ENCODE measurements at regions not wholly inside any gene's neighbourhood (a gene's known extent, or its start where the extent isn't known, plus 50 kb on each side); places are given as distances from the start of the nearest gene placed in this dataset.
"Not testable (repeated sequence)": the region's sequence is repeated elsewhere in the genome, so short reads cannot be mapped to it uniquely, and the experiment has no call there.

DNA sequence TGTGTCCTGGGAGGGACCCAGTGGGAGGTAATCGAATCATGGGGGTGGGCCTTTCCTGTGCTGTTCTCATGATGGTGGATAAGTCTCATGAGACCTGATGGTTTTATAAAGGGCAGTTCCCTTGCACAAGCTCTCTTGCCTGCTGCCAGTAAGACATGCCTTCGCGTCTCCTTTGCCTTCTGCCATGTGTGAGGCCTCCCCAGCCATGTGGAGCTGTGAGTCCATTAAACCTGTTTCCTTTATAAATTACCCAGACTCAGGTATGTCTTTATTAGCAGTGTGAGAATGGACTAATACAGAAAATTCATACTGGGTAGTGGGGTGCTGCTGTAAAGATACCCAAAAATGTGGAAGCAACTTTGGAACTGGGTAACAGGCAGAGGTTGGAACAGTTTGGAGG is 300.0 kb upstream of the ZFP42 start:
- not testable (repeated sequence) for ATAC-seq

DNA sequence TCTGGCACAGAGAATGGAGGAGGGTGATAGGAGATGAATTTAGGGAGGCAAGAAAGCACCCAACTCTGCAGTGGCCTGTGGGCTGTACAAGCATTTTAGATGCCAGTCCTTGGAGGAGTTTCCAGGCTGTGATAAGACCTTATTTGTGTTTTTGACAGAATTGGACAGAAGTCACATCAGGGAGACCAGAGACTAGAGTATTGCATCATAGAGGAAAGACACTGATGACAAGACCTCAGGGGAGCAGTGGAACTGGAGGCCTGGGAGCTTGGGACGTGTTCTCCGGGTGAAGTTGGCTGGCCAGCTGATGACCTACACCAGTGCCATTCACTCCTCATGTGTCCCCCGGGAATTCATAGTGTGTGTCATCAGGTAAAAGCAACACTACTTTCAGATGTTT is 284.0 kb upstream of the ZFP42 start:
- ATAC-seq, result no peak

DNA sequence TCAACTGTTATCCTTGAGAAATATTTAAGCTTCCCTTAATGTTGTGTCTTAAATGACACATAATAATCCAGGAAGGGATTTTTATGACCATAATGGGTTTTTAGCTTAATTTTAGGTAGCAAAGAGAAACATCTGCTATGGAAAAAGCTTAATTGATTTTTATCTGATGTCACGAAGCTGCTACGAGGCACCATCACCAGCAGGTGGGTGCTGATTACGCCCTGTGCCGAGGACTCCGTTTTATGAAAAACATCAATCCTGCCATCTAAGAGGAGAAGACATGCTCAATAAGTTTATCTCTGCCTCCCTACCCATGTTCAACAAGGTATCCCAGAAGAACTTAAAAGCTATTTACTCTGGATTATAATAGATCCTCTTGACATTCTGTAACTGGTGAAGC is 280.6 kb upstream of the ZFP42 start:
- no peak for ATAC-seq

DNA sequence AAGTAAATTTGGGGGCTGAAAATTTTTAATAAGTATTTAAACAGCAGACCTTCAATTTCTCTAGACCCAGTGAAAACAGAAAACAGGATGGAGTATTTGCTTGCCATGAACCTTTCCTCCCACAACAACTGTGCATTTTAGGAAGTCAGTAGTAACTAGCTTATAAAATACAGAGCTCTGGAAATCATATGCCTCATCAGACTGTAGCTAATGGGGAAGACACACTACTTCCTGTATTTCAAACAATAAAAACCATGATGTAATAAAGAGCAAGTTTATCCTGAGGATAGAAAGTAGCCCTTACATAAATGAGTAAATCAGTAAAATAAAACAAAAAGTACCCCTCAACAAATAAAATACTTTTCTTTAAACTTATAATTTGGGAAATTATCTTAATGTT is 280.1 kb upstream of the ZFP42 start:
- no peak for ATAC-seq

DNA sequence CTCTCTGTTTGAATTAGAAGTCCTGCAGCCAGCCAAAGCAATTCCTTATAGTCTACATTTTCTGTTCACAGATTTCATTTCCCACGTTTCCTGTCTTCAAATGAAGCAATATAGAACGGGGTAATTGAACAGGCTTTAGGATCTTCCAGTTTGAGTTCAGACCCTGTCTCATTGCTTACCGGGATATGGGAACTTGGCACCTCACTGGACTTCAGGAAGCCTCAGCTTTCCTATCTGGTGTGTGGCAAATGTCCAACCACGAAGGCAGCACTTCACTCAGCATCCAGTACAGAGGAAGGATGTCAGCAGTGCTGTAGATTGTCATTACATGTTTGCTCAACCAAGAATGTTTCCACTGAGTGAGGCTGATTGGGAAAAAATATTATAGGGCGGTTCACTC is 271.1 kb upstream of the ZFP42 start:
- ATAC-seq, result no peak

DNA sequence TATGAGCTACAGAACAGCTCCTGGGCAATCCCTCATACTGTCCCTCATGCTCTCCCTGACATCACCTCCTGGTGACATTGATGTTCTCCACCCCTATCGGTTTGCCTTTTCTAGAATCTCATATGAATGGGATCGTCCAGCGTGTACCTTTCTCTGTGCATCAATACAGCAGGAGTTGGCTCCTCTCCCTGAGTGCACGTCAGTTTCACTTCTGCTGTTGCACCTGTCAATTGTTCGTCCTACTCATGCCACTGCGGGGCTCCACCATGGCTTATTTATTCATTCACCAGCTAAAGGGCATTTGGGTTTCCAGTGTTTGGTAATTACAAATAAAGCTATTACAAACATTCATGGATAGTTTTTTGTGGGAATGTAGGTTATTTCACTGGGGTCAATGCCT is 269.1 kb upstream of the ZFP42 start:
- ATAC-seq, result no peak

DNA sequence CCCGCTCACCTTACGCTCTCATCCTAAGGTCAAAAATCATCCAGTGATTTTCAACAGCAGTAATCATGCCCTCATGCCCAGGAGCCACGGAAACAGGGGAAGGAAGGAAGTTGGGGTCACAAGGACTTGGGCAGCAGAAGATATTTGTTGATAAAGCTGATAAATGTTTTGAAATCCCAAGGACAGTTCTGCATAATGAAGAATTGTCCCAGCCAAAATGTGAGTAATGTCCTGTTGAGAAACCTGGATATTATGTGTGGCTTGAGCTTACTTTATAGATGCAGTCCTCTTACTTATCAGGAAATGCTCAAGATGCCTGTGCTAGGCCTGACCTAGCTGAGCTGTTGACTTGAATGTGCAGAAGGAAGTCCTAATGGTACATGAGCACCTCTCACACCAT is 263.0 kb upstream of the ZFP42 start:
- ATAC-seq, result no peak

DNA sequence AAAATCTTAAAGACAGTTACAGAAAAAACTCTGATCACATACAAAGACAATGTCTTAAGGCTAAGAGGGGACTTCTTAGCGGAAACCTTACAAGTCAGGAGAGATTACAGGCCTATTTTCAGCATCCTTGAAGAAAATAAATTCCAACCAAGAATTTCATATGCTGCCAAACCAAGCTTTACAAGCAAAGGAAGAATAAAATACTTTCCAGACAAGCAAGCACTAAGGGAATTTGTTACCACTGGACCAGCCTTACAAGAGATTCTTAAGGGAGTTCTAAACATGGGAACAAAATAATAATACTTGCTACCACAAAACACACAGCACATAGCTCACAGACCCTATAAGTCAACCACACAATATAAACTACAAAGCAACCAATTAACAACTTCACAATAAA is 255.8 kb upstream of the ZFP42 start:
- ATAC-seq, result no peak

DNA sequence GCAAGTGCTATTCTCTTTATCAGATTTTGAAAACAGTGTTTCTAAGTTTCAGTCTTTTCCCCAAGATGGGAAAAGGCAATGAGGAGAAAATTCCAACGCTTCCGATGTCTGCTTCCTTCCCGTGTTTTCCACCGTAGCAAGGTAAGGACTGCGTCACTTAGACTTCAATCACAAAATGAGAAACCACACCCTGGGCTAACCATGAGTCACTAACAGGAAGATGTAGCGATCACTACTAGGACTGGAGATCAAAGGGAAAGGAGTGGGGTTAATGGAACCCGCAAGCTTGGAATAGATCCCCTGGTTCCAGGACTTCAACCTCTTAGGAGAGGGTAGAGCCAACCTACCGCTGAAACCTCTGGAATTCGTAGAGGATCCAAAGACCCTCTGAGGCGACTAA is 250.7 kb upstream of the ZFP42 start:
- ATAC-seq, result no peak

DNA sequence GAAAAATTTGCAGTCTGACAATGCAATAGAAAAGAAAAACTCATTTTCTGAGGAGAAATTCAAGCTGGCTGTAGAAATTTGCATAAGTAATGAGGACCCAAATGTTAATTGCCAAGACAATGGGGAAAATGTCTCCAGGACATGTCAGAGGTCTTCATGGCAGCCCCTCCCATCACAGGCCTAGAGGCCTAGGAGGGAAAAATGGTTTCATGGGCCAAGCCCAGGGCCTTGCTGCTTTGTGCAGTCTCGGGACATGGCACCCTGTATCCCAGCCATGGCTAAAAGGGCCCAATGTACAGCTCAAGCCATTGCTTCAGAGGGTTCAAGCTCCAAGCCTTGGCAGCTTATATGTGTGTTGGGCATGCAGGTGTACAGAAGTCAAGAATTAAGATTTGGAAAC is 244.9 kb upstream of the ZFP42 start:
- not testable (repeated sequence) for ATAC-seq

DNA sequence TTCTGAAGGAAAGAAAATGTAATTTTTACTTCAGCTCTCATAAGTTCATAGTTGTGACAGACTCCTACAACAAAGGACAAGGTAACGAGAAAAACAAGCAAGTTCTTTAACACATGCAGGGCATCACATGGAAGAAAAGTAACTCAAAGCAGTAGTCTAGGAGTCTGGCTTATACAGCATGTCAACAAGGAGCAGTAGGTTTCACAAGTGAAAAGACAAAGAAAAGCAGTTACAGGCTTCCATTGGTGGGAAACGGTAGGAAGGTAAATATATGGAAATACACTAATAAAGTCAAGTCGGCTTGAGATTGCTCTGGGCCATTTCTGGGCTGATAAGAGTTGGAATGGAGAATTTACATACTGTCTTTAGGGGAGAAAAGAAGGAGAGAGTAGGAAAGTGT is 228.4 kb upstream of the ZFP42 start:
- ATAC-seq, result no peak

DNA sequence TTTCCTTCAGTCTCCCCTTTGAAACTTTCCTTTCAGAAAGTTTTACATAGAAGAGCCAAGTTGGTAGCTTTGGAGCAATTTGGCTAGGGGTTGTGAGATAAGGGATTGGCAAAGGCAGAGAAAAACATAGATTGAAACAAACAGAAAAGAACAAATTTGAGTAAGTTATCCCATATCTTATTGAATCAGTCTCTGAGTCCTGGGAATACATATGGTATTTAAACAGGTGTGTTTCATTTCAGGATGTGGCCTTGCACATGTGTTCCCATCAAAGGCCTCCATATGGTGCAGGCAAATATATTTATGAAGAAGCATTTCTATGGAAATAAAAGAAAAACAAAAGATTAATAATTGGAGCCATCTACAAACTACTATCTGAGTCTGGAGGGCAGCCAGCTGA is 227.9 kb upstream of the ZFP42 start:
- ATAC-seq, result no peak

DNA sequence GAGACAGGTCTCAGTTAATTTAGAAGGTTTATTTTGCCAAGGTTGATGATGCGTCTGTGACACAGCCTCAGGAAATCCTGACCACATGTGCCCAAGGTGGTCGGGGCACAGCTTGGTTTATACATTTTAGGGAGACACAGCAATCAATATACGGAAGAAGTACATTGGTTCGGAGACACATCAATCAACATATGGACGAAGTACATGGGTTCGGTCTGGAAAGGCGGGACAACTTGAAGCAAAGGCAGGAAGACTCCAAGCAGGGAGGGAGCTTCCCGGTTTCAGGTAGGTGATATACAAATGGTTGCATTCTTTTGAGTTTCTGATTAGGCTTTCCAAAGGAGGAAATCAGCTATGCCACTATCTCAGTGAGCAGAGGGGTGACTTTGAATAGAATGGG is 225.2 kb upstream of the ZFP42 start:
- ATAC-seq, result no peak

DNA sequence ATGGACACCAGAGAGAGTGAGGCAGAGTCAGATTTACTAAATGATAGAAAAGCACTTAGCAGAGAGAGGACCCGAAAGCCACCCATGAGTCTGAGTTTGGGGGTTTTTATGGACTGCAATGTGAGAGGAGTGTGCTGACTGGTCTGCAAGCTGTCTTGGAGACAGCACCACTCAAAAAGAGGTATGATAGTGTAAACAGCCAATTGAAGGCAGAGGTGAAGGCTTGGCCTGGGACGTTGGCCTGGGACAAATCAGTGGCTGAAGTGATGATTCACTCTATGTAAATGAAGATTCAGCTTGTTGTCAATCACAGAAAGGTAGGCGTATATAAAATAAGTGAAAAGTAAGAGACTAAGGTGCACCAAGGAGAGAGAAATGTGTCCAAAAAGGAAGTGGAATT is 217.6 kb upstream of the ZFP42 start:
- no peak for ATAC-seq

DNA sequence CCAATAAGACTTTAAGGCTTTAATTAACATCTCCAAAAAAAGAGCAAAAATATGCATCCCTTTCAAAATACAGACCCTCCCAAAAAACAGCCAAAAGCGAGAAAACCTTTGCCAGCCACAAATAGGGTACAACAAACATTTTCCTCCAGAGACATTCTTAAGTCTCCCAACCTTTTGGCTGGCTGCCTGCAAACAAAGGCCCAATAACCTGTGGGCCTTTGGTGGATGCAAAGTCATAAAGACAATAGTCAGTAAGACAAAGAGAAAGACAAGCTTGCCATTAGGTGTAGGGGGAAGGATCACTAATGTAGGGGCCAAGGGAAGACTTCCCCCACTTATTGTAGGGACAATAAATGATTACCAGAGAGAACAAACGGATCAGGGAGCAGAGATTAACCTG is 215.5 kb upstream of the ZFP42 start:
- ATAC-seq, result no peak

DNA sequence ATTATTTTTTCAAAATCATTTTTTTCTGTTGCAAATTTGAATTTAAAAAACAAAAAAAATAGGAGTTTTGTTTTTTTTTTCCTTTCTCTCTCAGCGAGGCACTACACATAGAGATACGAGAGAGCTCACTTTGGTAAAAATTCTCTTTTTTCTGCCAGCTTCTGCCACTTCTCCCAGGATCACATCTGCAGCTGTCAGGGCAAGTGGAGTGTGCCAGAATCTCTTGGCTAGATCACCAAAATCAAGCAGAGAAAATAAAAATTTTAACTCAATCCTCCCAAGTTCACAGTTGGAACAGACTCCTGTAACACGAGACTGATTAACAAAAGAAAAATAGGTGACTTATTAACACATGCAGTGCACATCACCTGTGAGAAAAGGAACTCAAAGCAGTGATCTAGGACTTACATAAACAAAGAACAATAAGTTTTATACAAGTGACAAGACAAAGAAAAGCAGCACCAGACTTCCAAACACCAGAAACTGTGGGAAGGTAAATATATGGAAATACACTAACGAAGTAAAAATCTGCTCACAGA is 213.2 kb upstream of the ZFP42 start:
- ATAC-seq, result no peak

DNA sequence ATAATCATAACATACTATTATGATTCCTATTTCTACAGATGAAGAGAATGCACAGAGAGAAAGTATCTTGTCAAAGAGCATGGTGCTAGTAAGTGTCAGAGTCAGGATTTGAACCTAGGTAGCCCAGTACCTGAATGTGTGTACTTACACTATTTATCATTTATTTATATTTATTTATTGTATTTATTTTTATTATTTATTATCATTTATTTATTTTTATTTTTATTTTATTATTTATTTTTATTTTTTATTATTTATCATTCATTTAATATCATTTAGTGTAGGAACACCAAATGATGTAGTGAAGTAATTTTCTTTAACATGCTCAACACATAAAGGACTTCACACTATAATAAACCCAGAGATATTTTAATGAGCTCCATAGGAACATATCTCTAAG is 209.4 kb upstream of the ZFP42 start:
- ATAC-seq, result no peak

DNA sequence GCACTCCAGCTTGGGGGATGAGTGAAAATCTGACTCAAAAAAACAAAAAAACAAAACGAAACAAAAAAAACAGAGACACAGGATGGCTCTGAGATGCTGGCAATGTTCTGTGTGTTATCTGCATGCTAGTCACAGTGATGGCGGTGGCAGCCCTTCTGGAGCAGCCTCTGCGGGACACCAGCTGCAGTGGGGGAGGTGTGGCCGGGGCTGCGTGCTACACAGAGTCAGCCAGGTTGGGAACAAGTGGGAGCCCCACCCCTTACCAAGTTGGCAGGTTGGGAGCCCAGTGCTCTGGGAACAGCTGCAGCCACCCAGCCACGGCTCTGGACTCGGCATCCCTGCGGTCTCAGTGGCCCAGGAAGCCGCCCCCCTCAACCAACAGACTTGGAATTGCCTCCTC is 206.5 kb upstream of the ZFP42 start:
- ATAC-seq, result no peak

DNA sequence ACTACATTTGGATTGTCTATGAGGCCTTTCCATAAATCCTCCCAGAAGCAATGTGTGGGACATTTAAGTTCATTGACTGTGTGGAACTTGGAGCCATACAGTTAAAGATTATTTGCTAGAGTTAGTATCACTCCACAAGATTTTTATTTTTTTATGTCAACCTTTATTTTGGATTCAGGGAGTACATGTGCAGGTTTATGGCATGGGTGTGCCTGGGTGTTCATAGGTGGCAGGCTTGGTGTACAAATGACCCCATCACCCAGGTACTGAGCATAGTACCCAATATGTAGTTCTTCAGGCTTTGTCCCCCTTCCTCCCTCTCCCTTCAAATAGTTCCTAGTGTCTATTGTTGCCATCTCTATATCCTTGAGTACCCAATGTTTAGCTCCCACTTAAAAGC is 199.8 kb upstream of the ZFP42 start:
- ATAC-seq, result no peak

DNA sequence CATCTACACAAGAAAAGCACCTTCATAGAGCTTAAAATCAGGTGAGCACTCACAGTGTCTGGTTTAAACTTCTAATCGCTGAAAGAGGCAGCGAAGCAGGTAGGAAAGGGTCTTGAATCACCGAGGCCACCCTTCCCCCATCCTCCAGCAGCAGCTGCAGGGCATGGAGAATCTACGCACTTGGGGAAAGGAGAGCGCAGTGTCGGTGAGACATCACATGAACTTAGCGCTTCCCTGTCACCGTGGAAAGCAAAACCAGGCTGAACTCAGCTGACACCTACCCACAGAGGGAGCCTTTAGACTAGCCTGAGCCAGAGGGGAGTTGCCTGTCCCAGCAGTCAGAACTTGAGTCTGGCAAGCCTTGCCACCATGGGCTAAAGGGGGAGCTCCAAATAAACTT is 197.2 kb upstream of the ZFP42 start:
- no peak for ATAC-seq

DNA sequence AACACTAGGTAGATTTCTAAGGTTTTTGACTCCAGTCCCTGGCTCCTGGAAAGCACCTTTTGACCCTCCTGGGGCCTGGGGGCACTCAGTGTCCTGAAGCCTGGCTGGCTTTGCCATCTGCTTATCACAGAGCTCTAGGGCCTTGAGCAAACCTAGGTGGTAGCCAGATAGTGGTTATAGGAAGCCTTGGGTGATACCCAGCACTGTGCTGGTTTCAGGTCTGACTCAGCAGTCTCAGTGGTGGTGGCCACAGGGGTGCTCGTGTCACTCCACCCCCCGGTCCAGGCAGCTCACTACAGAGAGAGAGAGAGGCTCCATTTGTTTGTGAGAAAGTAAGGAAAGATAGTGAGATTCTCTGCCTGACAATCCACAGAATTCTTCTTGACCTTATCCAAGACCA is 195.8 kb upstream of the ZFP42 start:
- ATAC-seq, result no peak

DNA sequence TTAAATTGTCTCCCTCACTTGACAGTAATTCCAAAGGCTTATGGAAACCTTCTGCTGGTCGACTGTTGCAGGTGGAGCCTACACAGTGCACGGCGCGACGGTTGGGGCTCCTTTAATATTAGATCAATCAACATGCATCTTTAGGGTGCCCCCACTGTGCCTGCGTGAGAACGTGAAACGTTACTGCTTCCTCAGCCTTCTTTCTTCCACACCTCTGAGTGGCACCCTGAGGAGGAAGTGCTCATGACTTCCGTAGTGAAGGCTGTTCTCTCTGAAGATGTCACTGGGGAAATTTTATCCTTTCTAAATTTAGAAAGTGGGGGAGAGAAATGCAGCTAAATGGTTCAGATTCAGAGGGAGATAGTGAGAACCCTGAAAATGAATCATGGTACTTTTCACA is 184.0 kb upstream of the ZFP42 start:
- ATAC-seq, result no peak

DNA sequence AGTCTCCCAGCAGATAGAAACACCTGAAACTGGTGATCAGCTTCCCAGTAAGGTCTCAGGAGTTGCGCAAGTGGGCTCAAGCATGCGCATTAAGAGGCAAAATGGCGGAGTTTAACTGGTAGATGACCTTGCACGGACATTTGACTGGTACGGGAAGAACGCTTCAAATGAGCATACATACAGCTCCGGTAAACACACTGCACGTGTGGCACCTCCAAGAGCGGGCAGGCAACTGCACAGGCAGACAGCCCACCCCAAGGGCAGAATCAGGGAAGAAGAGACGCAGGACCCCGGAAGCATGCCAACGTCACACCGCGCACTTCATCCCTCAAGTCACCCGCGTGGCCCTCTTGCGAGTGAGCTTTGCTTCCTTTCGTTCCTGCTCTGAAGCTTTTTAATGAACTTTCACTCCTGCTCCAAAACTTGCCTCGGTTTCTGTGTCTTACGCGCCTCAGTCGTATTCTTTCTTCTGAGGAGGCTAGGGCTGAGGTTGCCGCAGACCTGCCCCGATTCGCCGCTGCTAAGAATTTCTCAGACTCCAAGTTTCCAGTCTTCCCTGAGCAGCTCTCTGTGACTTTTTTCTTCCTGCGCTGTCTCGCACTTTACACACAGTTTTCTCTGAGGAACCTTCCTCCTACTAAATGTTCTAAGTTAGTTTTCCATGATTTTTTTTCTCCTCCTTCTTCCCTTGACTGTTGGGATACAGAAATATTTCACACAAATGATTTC is 180.7 kb upstream of the ZFP42 start:
- no peak for ATAC-seq

DNA sequence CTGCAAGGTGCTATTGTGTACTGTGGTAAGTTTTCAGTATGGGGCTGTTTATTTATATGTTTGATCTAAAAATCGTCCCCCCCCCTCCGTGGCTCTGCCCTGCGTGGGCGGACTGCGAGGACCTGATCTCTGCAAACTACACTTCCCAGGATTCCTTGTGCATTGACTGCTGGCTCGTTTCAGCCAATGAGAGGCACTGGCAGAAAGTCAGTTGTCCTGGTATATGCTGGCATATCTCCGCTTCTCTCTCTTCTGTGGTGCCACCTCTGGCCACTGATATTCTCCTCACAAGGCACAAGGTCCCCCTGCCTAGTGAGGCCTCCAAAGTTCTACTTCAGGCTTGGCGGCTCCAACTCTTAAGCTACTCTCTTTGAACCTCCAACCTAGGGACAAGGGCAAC is 168.8 kb upstream of the ZFP42 start:
- ATAC-seq, result no peak

DNA sequence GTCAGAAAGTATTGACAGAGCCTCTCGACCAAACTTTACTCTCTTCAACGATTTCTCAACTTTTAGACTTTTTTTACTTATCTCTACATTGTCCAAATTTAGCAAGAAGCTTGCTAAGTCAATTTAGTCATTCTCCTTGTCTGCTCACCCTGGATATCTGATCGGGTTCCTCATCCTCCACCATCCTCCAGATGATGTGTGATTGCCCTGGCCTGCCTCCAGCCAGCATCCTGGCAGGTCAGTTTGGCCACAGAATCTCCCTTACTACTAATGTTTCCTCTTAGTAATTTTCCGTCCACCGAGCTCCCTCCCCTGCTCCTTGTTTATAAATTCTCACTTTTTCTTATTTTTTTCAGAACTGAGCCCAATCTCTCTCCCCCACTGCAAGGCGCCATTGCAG is 167.9 kb upstream of the ZFP42 start:
- ATAC-seq, result no peak
